Stimulated activated naive CD8-positive, alpha-beta T cell treated with anti-CD3 and anti-CD28 coated beads, Interleukin-15, Interleukin-2, amounts not matched to agents 100 U/mL and 50 U/mL, for 24 hours (primary cell): ENCODE measurements at regions not wholly inside any gene's neighbourhood (a gene's known extent, or its start where the extent isn't known, plus 50 kb on each side); places are given as distances from the start of the nearest gene placed in this dataset.
"Not testable (repeated sequence)": the region's sequence is repeated elsewhere in the genome, so short reads cannot be mapped to it uniquely, and the experiment has no call there.

ENCODE experiments used
- ATAC-seq: fragments of 150-1000 bp; cut with Tn5 transposase; one replicate; pipeline ENCODE4 v1.10.0; 2021
- DNase-seq: peaks from one replicate; pipeline ENCODE4 v3.0.0; 2021

GRCh38 chr10:56104487-56104886 is 256.6 kb downstream of the ZWINT start:
- no peak for ATAC-seq
- DNase-seq = no peak

GRCh38 chr10:56096226-56096517 is 264.9 kb downstream of the ZWINT start:
- DNase-seq (no peak), ATAC-seq (no peak)

- DNase-seq (no peak), ATAC-seq (no peak)
Observed at GRCh38 chr10:56095506-56096225, 265.4 kb downstream of the ZWINT start.

GRCh38 chr10:56093645-56094044 is 267.4 kb downstream of the ZWINT start:
- DNase-seq, ATAC-seq: not testable (repeated sequence)

GRCh38 chr10:56091872-56092271 is 269.2 kb downstream of the ZWINT start:
- DNase-seq (no peak), ATAC-seq (no peak)

- peak; percentile 14 for ATAC-seq
- no peak for DNase-seq
Observed at GRCh38 chr10:56090914-56091540, 270.0 kb downstream of the ZWINT start.

GRCh38 chr10:56085406-56086122 is 275.5 kb downstream of the ZWINT start:
- no peak for DNase-seq
- no peak for ATAC-seq

GRCh38 chr10:56082169-56082568 is 278.9 kb downstream of the ZWINT start:
- DNase-seq (no peak), ATAC-seq (no peak)

- DNase-seq = no peak
- ATAC-seq = no peak
Observed at GRCh38 chr10:56068473-56069263, 292.4 kb downstream of the ZWINT start.

GRCh38 chr10:56068040-56068439 is 293.0 kb downstream of the ZWINT start:
- ATAC-seq (no peak), DNase-seq (no peak)

- no peak for ATAC-seq
Observed at GRCh38 chr10:56063642-56064041, 297.4 kb downstream of the ZWINT start.

GRCh38 chr10:56057860-56058259 is 303.2 kb downstream of the ZWINT start:
- ATAC-seq (no peak), DNase-seq (no peak)

More at GRCh38 chr10:56063642-56064041, 297.4 kb downstream of the ZWINT start:
- DNase-seq = no peak

GRCh38 chr10:56035489-56035888 is 325.6 kb downstream of the ZWINT start:
- DNase-seq = no peak
- ATAC-seq = no peak

- DNase-seq (no peak), ATAC-seq (no peak)
Observed at GRCh38 chr10:56028298-56029132, 332.5 kb downstream of the ZWINT start.

GRCh38 chr10:56012101-56012500 is 349.0 kb downstream of the ZWINT start:
- ATAC-seq = no peak
- no peak for DNase-seq

GRCh38 chr10:56003555-56003954 is 357.5 kb downstream of the ZWINT start:
- no peak for ATAC-seq

GRCh38 chr10:55989188-55989587 is 371.9 kb downstream of the ZWINT start:
- DNase-seq (no peak), ATAC-seq (no peak)

More at GRCh38 chr10:56003555-56003954, 357.5 kb downstream of the ZWINT start:
- no peak for DNase-seq

GRCh38 chr10:55979203-55979602 is 381.9 kb downstream of the ZWINT start:
- DNase-seq (no peak), ATAC-seq (no peak)

- ATAC-seq = no peak
- DNase-seq = no peak
Observed at GRCh38 chr10:55966101-55966500, 395.0 kb downstream of the ZWINT start.

- DNase-seq (no peak), ATAC-seq (no peak)
Observed at GRCh38 chr10:55943403-55943802, 417.7 kb downstream of the ZWINT start.

GRCh38 chr10:55929291-55929690 is 431.8 kb downstream of the ZWINT start:
- DNase-seq (no peak), ATAC-seq (no peak)
